SK-N-SH (cell line): ENCODE measurements at regions not wholly inside any gene's neighbourhood (a gene's known extent, or its start where the extent isn't known, plus 50 kb on each side); places are given as distances from the start of the nearest gene placed in this dataset.

ENCODE experiments used
- CTCF ChIA-PET: fragments of 300-600, 350-600 bp; formaldehyde crosslinking; extraction: SDS; loops from one replicate; lab custom pipeline; 2021; lab: Yijun Ruan, JAX
- POLR2A ChIA-PET: fragments of 350-600 bp; sonication (Branson Sonifier 250); formaldehyde crosslinking; extraction: SDS; loops from one replicate; lab custom pipeline; 2020; ENCODE audit warnings: antibody characterized with exemption, inconsistent platforms; lab: Yijun Ruan, JAX
- DNase-seq: peaks from one replicate; pipeline ENCODE4 v3.0.0; 2012
- H2AFZ ChIP-seq: fragments of 200-600 bp; sonication (generic); 2 replicates; pipeline ENCODE4 v1.8.1; 2016; ENCODE audit warnings: antibody characterized with exemption, mild to moderate bottlenecking, low read depth
- H3F3A ChIP-seq: fragments of 200-600 bp; sonication (generic); replicated peaks from 2 replicates; pipeline ENCODE3; 2016; ENCODE audit warnings: antibody characterized with exemption, mild to moderate bottlenecking; ENCODE audit not compliant: insufficient read depth
- H3K27ac ChIP-seq, 2 experiments: fragments of 200-500 bp in 1 of 2; fragments of 200-600 bp in 1 of 2; sonication (Bioruptor generic) in 1 of 2; sonication (generic), shearing (Covaris generic) in 1 of 2; 2 replicates each; pipeline versions ENCODE4 v1.5.1 to v1.6.1; 2014 to 2016; ENCODE audit warnings: low read depth in 2 of 2, inconsistent platforms in 1 of 2, low read length in 1 of 2, mild to moderate bottlenecking in 1 of 2, mixed read lengths in 1 of 2
- H3K27me3 ChIP-seq: fragments of 200-600 bp; sonication (generic), shearing (Covaris generic); 2 replicates; pipeline ENCODE4 v1.6.1; 2016; ENCODE audit warnings: mixed run types; ENCODE audit not compliant: insufficient read depth
- H3K36me3 ChIP-seq, 2 experiments: fragments of 200-500 bp in 1 of 2; fragments of 200-600 bp in 1 of 2; sonication (Bioruptor generic) in 1 of 2; sonication (generic) in 1 of 2; replicated peaks in 1 of 2; 2 replicates each; pipeline versions ENCODE3 to v1.5.1; 2014 to 2016; ENCODE audit warnings: low read length in 1 of 2, mild to moderate bottlenecking in 1 of 2; ENCODE audit not compliant: insufficient read depth in 2 of 2, control insufficient read depth in 1 of 2
- H3K4me1 ChIP-seq, 2 experiments: fragments of 200-500 bp in 1 of 2; fragments of 200-600 bp in 1 of 2; sonication (Bioruptor generic) in 1 of 2; sonication (generic), shearing (Covaris generic) in 1 of 2; 2 replicates each; pipeline versions ENCODE4 v1.5.1 to v1.6.1; 2014 to 2016; ENCODE audit warnings: low read depth in 1 of 2, low read length in 1 of 2, mixed run types in 1 of 2; ENCODE audit not compliant: insufficient read depth in 2 of 2, control insufficient read depth in 1 of 2
- H3K4me2 ChIP-seq: fragments of 200-600 bp; sonication (generic), shearing (Covaris generic); 2 replicates; pipeline ENCODE4 v1.6.1; 2017; ENCODE audit warnings: mixed run types
- H3K4me3 ChIP-seq, 2 experiments: fragments of 200-500 bp in 1 of 2; fragments of 200-600 bp in 1 of 2; sonication (Bioruptor generic) in 1 of 2; sonication (generic), shearing (Covaris generic) in 1 of 2; 2 replicates each; pipeline versions ENCODE4 v1.5.1 to v1.8.1; 2014 to 2016; ENCODE audit warnings: low read depth in 2 of 2, inconsistent platforms in 1 of 2, low read length in 1 of 2, mild to moderate bottlenecking in 1 of 2, mixed read lengths in 1 of 2, moderate library complexity in 1 of 2
- H3K79me2 ChIP-seq: fragments of 200-600 bp; sonication (generic); 2 replicates; pipeline ENCODE4 v1.8.1; 2017; ENCODE audit warnings: mild to moderate bottlenecking; ENCODE audit not compliant: insufficient read depth
- H3K9ac ChIP-seq: fragments of 200-600 bp; sonication (generic); 2 replicates; pipeline ENCODE4 v1.6.1; 2017; ENCODE audit warnings: mixed run types
- H3K9me2 ChIP-seq: fragments of 200-600 bp; sonication (generic); 2 replicates; pipeline ENCODE4 v1.6.1; 2017; ENCODE audit warnings: mixed run types
- H3K9me3 ChIP-seq: fragments of 200-600 bp; sonication (generic); 2 replicates; pipeline ENCODE4 v1.6.1; 2017; ENCODE audit warnings: mixed run types, mild to moderate bottlenecking, moderate library complexity
- H4K20me1 ChIP-seq: fragments of 200-600 bp; sonication (generic); 2 replicates; pipeline ENCODE4 v1.6.1; 2017; ENCODE audit warnings: mild to moderate bottlenecking, mixed run types; ENCODE audit not compliant: insufficient read depth
- CTCF ChIP-seq: fragments of 200-600 bp; sonication (generic); IDR thresholded peaks from 2 replicates; pipeline ENCODE4 v1.6.1; 2017; ENCODE audit warnings: antibody characterized with exemption, mild to moderate bottlenecking, moderate library complexity
- FOSL2 ChIP-seq: IDR thresholded peaks from 2 replicates; pipeline ENCODE4 v1.4.0; 2012; ENCODE audit warnings: low read depth, mild to moderate bottlenecking, moderate library complexity, borderline replicate concordance
- FOXM1 ChIP-seq: IDR thresholded peaks from 2 replicates; pipeline ENCODE4 v1.4.0; 2012; ENCODE audit warnings: low read depth, mild to moderate bottlenecking
- GABPA ChIP-seq: IDR thresholded peaks from 2 replicates; pipeline ENCODE4 v1.4.0; 2012; ENCODE audit warnings: low read depth, mild to moderate bottlenecking
- IRF3 ChIP-seq: fragments of 150-350 bp; IDR thresholded peaks from 2 replicates; pipeline ENCODE4 v1.6.1; 2016; ENCODE audit warnings: mild to moderate bottlenecking, low read depth, low read length
- JUND ChIP-seq: IDR thresholded peaks from 2 replicates; pipeline ENCODE4 v1.4.0; 2012
- MAX ChIP-seq: IDR thresholded peaks from 2 replicates; pipeline ENCODE4 v1.4.0; 2012; ENCODE audit warnings: low read depth
- NFIC ChIP-seq: IDR thresholded peaks from 2 replicates; pipeline ENCODE4 v1.4.0; 2012; ENCODE audit warnings: borderline replicate concordance
- NRF1 ChIP-seq: IDR thresholded peaks from 2 replicates; pipeline ENCODE4 v1.6.1; 2012; ENCODE audit warnings: low read depth, mild to moderate bottlenecking, low read length
- RAD21 ChIP-seq: IDR thresholded peaks from 2 replicates; pipeline ENCODE4 v1.6.1; 2012; ENCODE audit warnings: mild to moderate bottlenecking, low read length
- RCOR1 ChIP-seq: fragments of 150-350 bp; IDR thresholded peaks from 2 replicates; pipeline ENCODE4 v1.6.1; 2017; ENCODE audit warnings: antibody characterized with exemption, low read length
- TEAD4 ChIP-seq: IDR thresholded peaks from 2 replicates; pipeline ENCODE4 v1.4.0; 2012; ENCODE audit warnings: mild to moderate bottlenecking, borderline replicate concordance; ENCODE audit not compliant: insufficient read depth
- ZBTB33 ChIP-seq: IDR thresholded peaks from 2 replicates; pipeline ENCODE4 v1.4.0; 2012; ENCODE audit warnings: low read depth, borderline replicate concordance
- WGBS: methylation state at CpG from one replicate; pipeline ENCODE4 v1.1.6; 2017; ENCODE audit warnings: low lambda C conversion rate; 5-methylcytosine and 5-hydroxymethylcytosine counted together

GRCh38 chr10:109727436-109727835 lies 195.9 kb downstream of the XPNPEP1 start:
- H4K20me1 ChIP-seq: no peaks in the 10 kb centered on the region
- no peaks in the 10 kb centered on the region for H3K27me3 ChIP-seq
- DNase-seq: no peak
- ChIA-PET POLR2A (no interaction called here), CTCF (interaction anchor here (0.7 kb wide), 1 partner anchor 29 kb away, joined by 4 read pairs; no protein-coding TSS in a partner anchor)
- H3K27ac ChIP-seq: no peak overlapping the region
- peaks cover 0 to 3% of the 10 kb centered on the region in 2 experiments; a peak in 1 of 4 replicates for H3K4me1 ChIP-seq
- no peak overlapping the region for H2AFZ ChIP-seq
- H3K4me3 ChIP-seq: no peak overlapping the region
- H3K9me2 ChIP-seq: no peaks in the 10 kb centered on the region
- TF ChIP-seq RAD21 (no peak), FOSL2 (no peak)
- TF ChIP-seq, all 33 proteins: peak for 0
- Histone ChIP-seq H3K9ac (no peak overlapping the region), H3K79me2 (no peaks in the 10 kb centered on the region), H3F3A (no peaks in the 10 kb centered on the region), H3K9me3 (no peaks in the 10 kb centered on the region), H3K4me2 (no peak overlapping the region), H3K36me3 (no peaks in the 10 kb centered on the region)
- WGBS: 8% methylated on average over 1 of the region's 1 CpG

- no peaks in the 10 kb centered on the region for H3K79me2 ChIP-seq
- H2AFZ ChIP-seq: no peak overlapping the region
- H4K20me1 ChIP-seq: no peaks in the 10 kb centered on the region
- WGBS: 7% methylated on average over 2 of the region's 2 CpGs
- H3K4me1 ChIP-seq: peaks cover 0 to 3% of the 10 kb centered on the region in 2 experiments; a peak in 1 of 4 replicates
- ChIA-PET POLR2A (no interaction called here), CTCF (no interaction called here)
- H3K4me2 ChIP-seq: no peak overlapping the region
- H3K27ac ChIP-seq: no peak overlapping the region
- H3K27me3 ChIP-seq: no peaks in the 10 kb centered on the region
- H3K9me2 ChIP-seq: no peaks in the 10 kb centered on the region
- no peak overlapping the region for H3K4me3 ChIP-seq
- TF ChIP-seq IRF3: no peak
- no peak for TF ChIP-seq MAX
- no peak for TF ChIP-seq NFIC
- TF ChIP-seq FOSL2: no peak
- TF ChIP-seq TEAD4: no peak
- TF ChIP-seq GABPA: no peak
- no peak for TF ChIP-seq JUND
- TF ChIP-seq FOXM1: no peak
- no peak for TF ChIP-seq NRF1
- TF ChIP-seq ZBTB33: no peak
- no peak for TF ChIP-seq CTCF
- no peak for TF ChIP-seq RCOR1
- H3K9me3 ChIP-seq: no peaks in the 10 kb centered on the region
- no peaks in the 10 kb centered on the region for H3F3A ChIP-seq
- H3K36me3 ChIP-seq: no peaks in the 10 kb centered on the region
- peak; percentile 14 for DNase-seq
- H3K9ac ChIP-seq: no peak overlapping the region
These were observed 196.8 kb downstream of the XPNPEP1 start for GRCh38 chr10:109726473-109726872.
